Right lobe of liver (tissue), 4 donors: ENCODE measurements at regions not wholly inside any gene's neighbourhood (a gene's known extent, or its start where the extent isn't known, plus 50 kb on each side); places are given as distances from the start of the nearest gene placed in this dataset.

Experiments used
- CTCF ChIP-seq, 4 donors: fragments of 200-600 bp in 3 of 4; fragments of 450-650 bp in 1 of 4; IDR thresholded peaks; one replicate each; pipeline versions ENCODE4 v1.5.1 to v1.8.0; 2016 to 2022; ENCODE audit warnings: antibody characterized with exemption in 4 of 4, mild to moderate bottlenecking in 2 of 4
- POLR2A ChIP-seq: fragments of 450-650 bp; IDR thresholded peaks from one replicate; pipeline ENCODE4 v1.6.1; 2017; ENCODE audit warnings: antibody characterized with exemption, mild to moderate bottlenecking
- donor health status: DM: no; HTN: no; CAD: no.
- donor health status: DM: no; HTN: no; CAD: no.
- donor health status: DM: no; HTN: yes; CAD: no.

- no peak for TF ChIP-seq CTCF (IDR thresholded peaks at IDR 0.05)
- no peak for TF ChIP-seq POLR2A
These were observed 136.7 kb downstream of the NUDT12 start for GRCh38 chr5:103425686-103426454.
